H1 (cell line): ENCODE measurements at regions not wholly inside any gene's neighbourhood (a gene's known extent, or its start where the extent isn't known, plus 50 kb on each side); places are given as distances from the start of the nearest gene placed in this dataset.

Source experiments
- CHD1 ChIP-seq: IDR thresholded peaks from 2 replicates; pipeline ENCODE4 v1.6.1; 2012; ENCODE audit warnings: low read depth, low read length, improper control_type of control experiment
- CTCF ChIP-seq, 3 experiments: IDR thresholded peaks; 1 replicate in 2 of 3; 2 replicates in 1 of 3; pipeline versions ENCODE4 v1.5.1 to v1.6.1; 2011; ENCODE audit warnings: low read length in 3 of 3, mild to moderate bottlenecking in 3 of 3, inconsistent platforms in 2 of 3, low read depth in 1 of 3, moderate library complexity in 1 of 3; ENCODE audit not compliant: insufficient read depth in 1 of 3; ENCODE audit errors: control extremely low read depth in 1 of 3
- HDAC6 ChIP-seq: IDR thresholded peaks from one replicate; pipeline ENCODE4 v1.7.1; 2012; ENCODE audit warnings: low read depth, mild to moderate bottlenecking, inconsistent platforms, low read length, moderate library complexity
- PHF8 ChIP-seq: fragments of 200-600 bp; sonication (generic); conservative IDR thresholded peaks from 2 replicates; pipeline ENCODE4 v1.7.1; 2012; ENCODE audit warnings: low read depth, mild to moderate bottlenecking, inconsistent platforms, low read length, moderate library complexity
- POLR2A ChIP-seq, 2 experiments: IDR thresholded peaks; 1 replicate in 1 of 2; 2 replicates in 1 of 2; pipeline ENCODE4 v1.6.1; 2011; ENCODE audit warnings: low read depth in 2 of 2, low read length in 2 of 2, mild to moderate bottlenecking in 2 of 2; ENCODE audit errors: control extremely low read depth in 1 of 2
- RFX5 ChIP-seq: IDR thresholded peaks from 2 replicates; pipeline ENCODE4 v1.6.1; 2011; ENCODE audit warnings: low read depth, low read length, improper control_type of control experiment, borderline replicate concordance
- TAF1 ChIP-seq: IDR thresholded peaks from 2 replicates; pipeline ENCODE4 v1.6.1; 2011; ENCODE audit warnings: mild to moderate bottlenecking, low read depth, low read length
- USF2 ChIP-seq: IDR thresholded peaks from 2 replicates; pipeline ENCODE4 v1.6.1; 2011; ENCODE audit warnings: low read length, improper control_type of control experiment
- TF ChIP-seq, protein P1 (sequence below): IDR thresholded peaks from 2 replicates; pipeline ENCODE4 v1.6.1; 2012; ENCODE audit warnings: inconsistent platforms

DNA sequence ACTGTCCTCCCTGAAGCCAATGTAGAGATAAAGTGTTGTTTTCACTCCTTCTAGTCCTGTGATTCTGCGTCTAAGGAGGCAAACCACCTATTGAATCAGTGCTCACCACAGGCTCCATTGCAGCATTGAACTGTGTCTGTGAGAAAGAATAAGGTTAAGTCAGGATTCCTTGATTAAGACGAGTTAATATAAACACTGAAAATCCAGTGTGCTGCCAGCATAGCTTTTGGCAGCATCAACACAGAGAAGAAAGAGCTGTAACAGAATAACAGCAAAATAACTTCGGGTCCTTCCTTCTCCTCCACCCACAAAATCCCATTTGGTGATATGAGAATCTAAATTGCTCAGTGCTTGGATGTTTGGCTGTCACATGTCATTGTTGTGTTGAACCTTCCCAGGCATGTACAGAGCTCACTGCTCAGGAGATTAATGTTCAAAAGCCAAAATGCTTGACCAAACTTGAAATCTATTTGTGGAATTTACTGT is 185.2 kb upstream of the DDI1 start:
- no peak for TF ChIP-seq TAF1
- TF ChIP-seq RFX5, result no peak
- TF ChIP-seq CTCF (IDR thresholded peaks at IDR 0.05; ENCODE audit: control extremely low read depth in 1 of 3, insufficient read depth in 1 of 3, low read depth in 1 of 3, low read length in 3 of 3), result no peak
- TF ChIP-seq CHD1, result no peak
- TF ChIP-seq POLR2A (IDR thresholded peaks at IDR 0.05; ENCODE audit: control extremely low read depth in 1 of 2, low read depth in 2 of 2, low read length in 2 of 2), result no peak
- TF ChIP-seq HDAC6, result no peak
- TF ChIP-seq PHF8, result no peak
- TF ChIP-seq, protein P1, sequence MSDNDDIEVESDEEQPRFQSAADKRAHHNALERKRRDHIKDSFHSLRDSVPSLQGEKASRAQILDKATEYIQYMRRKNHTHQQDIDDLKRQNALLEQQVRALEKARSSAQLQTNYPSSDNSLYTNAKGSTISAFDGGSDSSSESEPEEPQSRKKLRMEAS, result no peak
- TF ChIP-seq USF2, result no peak
